SJSA1 (cell line): ENCODE measurements at regions not wholly inside any gene's neighbourhood (a gene's known extent, or its start where the extent isn't known, plus 50 kb on each side); places are given as distances from the start of the nearest gene placed in this dataset.
A peak's percentile ranks its signal among the peaks of the same experiment; 100 is the strongest.
"Not testable (repeated sequence)": the region's sequence is repeated elsewhere in the genome, so short reads cannot be mapped to it uniquely, and the experiment has no call there.

Experiments used
- DNase-seq, 2 experiments: peaks; one replicate each; pipeline ENCODE4 v3.0.0-alpha.2; 2015 to 2020; ENCODE audit warnings: low spot score in 2 of 2, low read depth in 1 of 2
- H3K27ac ChIP-seq: fragments of 250-450 bp; sonication (Bioruptor Pico); 2 replicates; pipeline ENCODE4 v1.5.1; 2020; ENCODE audit warnings: mild to moderate bottlenecking, moderate library complexity
- H3K27me3 ChIP-seq: fragments of 250-450 bp; sonication (Bioruptor Pico); replicated peaks from 2 replicates; pipeline ENCODE4 v1.5.1; 2020; ENCODE audit warnings: mild to moderate bottlenecking, moderate library complexity
- H3K36me3 ChIP-seq: fragments of 250-450 bp; sonication (Bioruptor Pico); 2 replicates; pipeline ENCODE4 v1.5.1; 2020; ENCODE audit warnings: mild to moderate bottlenecking
- H3K4me1 ChIP-seq: fragments of 250-450 bp; sonication (Bioruptor Pico); replicated peaks from 2 replicates; pipeline ENCODE4 v1.6.1; 2021; ENCODE audit warnings: mild to moderate bottlenecking
- H3K4me3 ChIP-seq: fragments of 250-450 bp; sonication (Bioruptor Pico); 2 replicates; pipeline ENCODE4 v1.5.1; 2020; ENCODE audit warnings: mild to moderate bottlenecking
- H3K9me3 ChIP-seq: fragments of 250-450 bp; sonication (Bioruptor Pico); replicated peaks from 2 replicates; pipeline ENCODE4 v1.5.1; 2020; ENCODE audit warnings: mild to moderate bottlenecking

- no peaks in the 10 kb centered on the region for H3K4me1 ChIP-seq
These were observed 1467.0 kb upstream of the DEFB115 start for GRCh38 chr20:29790510-29790909.

GRCh38 chr20:29831508-29831907 is 1426.0 kb upstream of the DEFB115 start:
- H3K27ac ChIP-seq, DNase-seq, H3K36me3 ChIP-seq, H3K27me3 ChIP-seq, H3K9me3 ChIP-seq, H3K4me3 ChIP-seq, H3K4me1 ChIP-seq: not testable (repeated sequence)

More at GRCh38 chr20:29790510-29790909, 1467.0 kb upstream of the DEFB115 start:
- DNase-seq: no peak
- Histone ChIP-seq H3K36me3 (no peaks in the 10 kb centered on the region), H3K9me3 (no peaks in the 10 kb centered on the region), H3K4me3 (no peak overlapping the region), H3K27ac (no peak overlapping the region), H3K27me3 (no peaks in the 10 kb centered on the region)

- H3K27ac ChIP-seq, H3K36me3 ChIP-seq, H3K4me3 ChIP-seq, DNase-seq, H3K4me1 ChIP-seq, H3K27me3 ChIP-seq, H3K9me3 ChIP-seq: not testable (repeated sequence)
These were observed 1389.5 kb upstream of the DEFB115 start for GRCh38 chr20:29868014-29868413.

- not testable (repeated sequence) for H3K27ac ChIP-seq, DNase-seq, H3K9me3 ChIP-seq, H3K4me1 ChIP-seq, H3K4me3 ChIP-seq, H3K27me3 ChIP-seq, H3K36me3 ChIP-seq
These were observed 1388.8 kb upstream of the DEFB115 start for GRCh38 chr20:29868688-29869087.

- H3K4me3 ChIP-seq, H3K27me3 ChIP-seq, H3K27ac ChIP-seq, H3K36me3 ChIP-seq, H3K4me1 ChIP-seq, DNase-seq, H3K9me3 ChIP-seq: not testable (repeated sequence)
These were observed 1385.6 kb upstream of the DEFB115 start for GRCh38 chr20:29871816-29872215.

GRCh38 chr20:29873946-29874345 is 1383.5 kb upstream of the DEFB115 start:
- H3K36me3 ChIP-seq: no peaks in the 10 kb centered on the region
- no peaks in the 10 kb centered on the region for H3K27me3 ChIP-seq
- no peak overlapping the region for H3K4me3 ChIP-seq
- DNase-seq: peak in 1 of 2 experiments; percentile 62
- no peaks in the 10 kb centered on the region for H3K4me1 ChIP-seq
- H3K27ac ChIP-seq: no peak overlapping the region
- no peaks in the 10 kb centered on the region for H3K9me3 ChIP-seq

GRCh38 chr20:29874476-29875202 is 1382.8 kb upstream of the DEFB115 start:
- H3K4me3 ChIP-seq: no peak overlapping the region
- no peaks in the 10 kb centered on the region for H3K9me3 ChIP-seq
- no peaks in the 10 kb centered on the region for H3K27me3 ChIP-seq
- no peaks in the 10 kb centered on the region for H3K36me3 ChIP-seq
- peak in 1 of 2 experiments; percentile 33 for DNase-seq
- H3K27ac ChIP-seq: no peak overlapping the region
- no peaks in the 10 kb centered on the region for H3K4me1 ChIP-seq

GRCh38 chr20:29875321-29876083 is 1382.0 kb upstream of the DEFB115 start:
- H3K36me3 ChIP-seq, H3K4me1 ChIP-seq, H3K27ac ChIP-seq, H3K4me3 ChIP-seq, H3K27me3 ChIP-seq, H3K9me3 ChIP-seq: not testable (repeated sequence)
- DNase-seq: peak in 1 of 2 experiments; percentile 40

- H3K36me3 ChIP-seq, H3K4me1 ChIP-seq, H3K27me3 ChIP-seq, H3K4me3 ChIP-seq, H3K27ac ChIP-seq, H3K9me3 ChIP-seq: not testable (repeated sequence)
- peak in 1 of 2 experiments; percentile 46 for DNase-seq
These were observed 1381.2 kb upstream of the DEFB115 start for GRCh38 chr20:29876084-29876910.

- Histone ChIP-seq H3K4me1 (no peaks in the 10 kb centered on the region), H3K27me3 (no peaks in the 10 kb centered on the region), H3K9me3 (no peaks in the 10 kb centered on the region), H3K27ac (no peak overlapping the region), H3K36me3 (no peaks in the 10 kb centered on the region), H3K4me3 (no peak overlapping the region)
- DNase-seq: peak in 1 of 2 experiments; percentile 47
These were observed 1380.6 kb upstream of the DEFB115 start for GRCh38 chr20:29876911-29877285.

- not testable (repeated sequence) for H3K9me3 ChIP-seq, H3K27ac ChIP-seq, H3K4me3 ChIP-seq
These were observed 1379.8 kb upstream of the DEFB115 start for GRCh38 chr20:29877411-29878280.

GRCh38 chr20:29878281-29878741 is 1379.2 kb upstream of the DEFB115 start:
- DNase-seq: peak in 1 of 2 experiments; percentile 59
- H3K4me3 ChIP-seq: no peak overlapping the region
- H3K9me3 ChIP-seq: no peaks in the 10 kb centered on the region

More at GRCh38 chr20:29877411-29878280, 1379.8 kb upstream of the DEFB115 start:
- H3K4me1 ChIP-seq, H3K27me3 ChIP-seq, H3K36me3 ChIP-seq: not testable (repeated sequence)
- peak in 1 of 2 experiments; percentile 39 for DNase-seq

More at GRCh38 chr20:29878281-29878741, 1379.2 kb upstream of the DEFB115 start:
- Histone ChIP-seq H3K27ac (no peak overlapping the region), H3K4me1 (no peaks in the 10 kb centered on the region), H3K36me3 (no peaks in the 10 kb centered on the region), H3K27me3 (no peaks in the 10 kb centered on the region)
